HUES48 (cell line): ENCODE measurements at regions not wholly inside any gene's neighbourhood (a gene's known extent, or its start where the extent isn't known, plus 50 kb on each side); places are given as distances from the start of the nearest gene placed in this dataset.

ENCODE experiments used
- H3K27ac ChIP-seq: one replicate; pipeline ENCODE4 v1.7.0; 2013; ENCODE audit warnings: low read depth, low read length, inconsistent platforms
- H3K27me3 ChIP-seq: 2 replicates; pipeline ENCODE4 v1.6.1; 2013; ENCODE audit warnings: mild to moderate bottlenecking, low read length; ENCODE audit not compliant: control insufficient read depth, insufficient read depth
- H3K36me3 ChIP-seq: 2 replicates; pipeline ENCODE4 v1.6.1; 2013; ENCODE audit warnings: low read length; ENCODE audit not compliant: control insufficient read depth, insufficient read depth
- H3K4me1 ChIP-seq: 2 replicates; pipeline ENCODE4 v1.6.1; 2013; ENCODE audit warnings: mild to moderate bottlenecking, low read length; ENCODE audit not compliant: control insufficient read depth, insufficient read depth
- H3K4me3 ChIP-seq: 2 replicates; pipeline ENCODE4 v1.5.1; 2013; ENCODE audit warnings: mild to moderate bottlenecking, low read depth, low read length
- H3K9ac ChIP-seq: 2 replicates; pipeline ENCODE4 v1.6.1; 2013; ENCODE audit warnings: mild to moderate bottlenecking, low read depth, low read length, moderate library complexity
- H3K9me3 ChIP-seq: 2 replicates; pipeline ENCODE4 v1.6.1; 2013; ENCODE audit warnings: low read length; ENCODE audit not compliant: control insufficient read depth, insufficient read depth

GRCh38 chr3:102979682-102980354, 545.0 kb downstream of the ZPLD1 start:
- H3K27ac ChIP-seq = no peak overlapping the region

GRCh38 chr3:102980355-102980696, 545.5 kb downstream of the ZPLD1 start:
- H3K4me3 ChIP-seq = no peak overlapping the region
- H3K36me3 ChIP-seq = no peaks in the 10 kb centered on the region
- no peak overlapping the region for H3K27ac ChIP-seq
- H3K9me3 ChIP-seq = no peaks in the 10 kb centered on the region
- no peaks in the 10 kb centered on the region for H3K4me1 ChIP-seq
- H3K27me3 ChIP-seq = no peaks in the 10 kb centered on the region
- no peak overlapping the region for H3K9ac ChIP-seq

More at GRCh38 chr3:102979682-102980354, 545.0 kb downstream of the ZPLD1 start:
- H3K9ac ChIP-seq = no peak overlapping the region
- no peak overlapping the region for H3K4me3 ChIP-seq
- H3K27me3 ChIP-seq = no peaks in the 10 kb centered on the region
- H3K9me3 ChIP-seq = no peaks in the 10 kb centered on the region
- H3K4me1 ChIP-seq = no peaks in the 10 kb centered on the region
- H3K36me3 ChIP-seq = no peaks in the 10 kb centered on the region

- H3K36me3 ChIP-seq = no peaks in the 10 kb centered on the region
- no peaks in the 10 kb centered on the region for H3K4me1 ChIP-seq
- no peaks in the 10 kb centered on the region; the same call in none of the 2 replicates for H3K9me3 ChIP-seq
- H3K9ac ChIP-seq = no peak overlapping the region
- H3K27ac ChIP-seq = no peak overlapping the region
- H3K4me3 ChIP-seq = no peak overlapping the region
- H3K27me3 ChIP-seq = no peaks in the 10 kb centered on the region
Observed at GRCh38 chr3:103002425-103003176, 567.8 kb downstream of the ZPLD1 start.

- Histone ChIP-seq H3K4me3 (no peak overlapping the region), H3K36me3 (no peaks in the 10 kb centered on the region), H3K9me3 (no peaks in the 10 kb centered on the region; the same call in none of the 2 replicates), H3K9ac (no peak overlapping the region), H3K4me1 (peaks cover 11% of the 10 kb centered on the region), H3K27ac (no peak overlapping the region), H3K27me3 (no peaks in the 10 kb centered on the region; the same call in 1 of the 2 replicates)
Observed at GRCh38 chr3:103006526-103007183, 571.8 kb downstream of the ZPLD1 start.

GRCh38 chr3:103009609-103010008, 574.8 kb downstream of the ZPLD1 start:
- Histone ChIP-seq H3K4me3 (no peak overlapping the region), H3K27ac (no peak overlapping the region), H3K9me3 (no peaks in the 10 kb centered on the region; the same call in none of the 2 replicates), H3K27me3 (no peaks in the 10 kb centered on the region; the same call in 1 of the 2 replicates), H3K9ac (no peak overlapping the region), H3K4me1 (peaks cover 11% of the 10 kb centered on the region), H3K36me3 (no peaks in the 10 kb centered on the region)

- Histone ChIP-seq H3K4me3 (no peak overlapping the region), H3K4me1 (peaks cover 12% of the 10 kb centered on the region), H3K36me3 (no peaks in the 10 kb centered on the region), H3K27me3 (no peaks in the 10 kb centered on the region), H3K9me3 (no peaks in the 10 kb centered on the region), H3K9ac (no peak overlapping the region), H3K27ac (no peak overlapping the region)
Observed at GRCh38 chr3:103025880-103026279, 591.1 kb downstream of the ZPLD1 start.

- no peaks in the 10 kb centered on the region for H3K4me1 ChIP-seq
Observed at GRCh38 chr3:103033841-103034240, 599.0 kb downstream of the ZPLD1 start.

GRCh38 chr3:103047640-103048039, 612.8 kb downstream of the ZPLD1 start:
- H3K36me3 ChIP-seq = no peaks in the 10 kb centered on the region
- no peaks in the 10 kb centered on the region for H3K4me1 ChIP-seq
- no peak overlapping the region for H3K27ac ChIP-seq
- H3K9me3 ChIP-seq = no peaks in the 10 kb centered on the region
- no peaks in the 10 kb centered on the region for H3K27me3 ChIP-seq
- H3K4me3 ChIP-seq = no peak overlapping the region
- no peak overlapping the region for H3K9ac ChIP-seq

More at GRCh38 chr3:103033841-103034240, 599.0 kb downstream of the ZPLD1 start:
- no peak overlapping the region for H3K27ac ChIP-seq
- no peaks in the 10 kb centered on the region for H3K36me3 ChIP-seq
- no peak overlapping the region for H3K9ac ChIP-seq
- no peaks in the 10 kb centered on the region for H3K27me3 ChIP-seq
- no peaks in the 10 kb centered on the region for H3K9me3 ChIP-seq
- H3K4me3 ChIP-seq = no peak overlapping the region

- Histone ChIP-seq H3K4me1 (no peaks in the 10 kb centered on the region), H3K27ac (no peak overlapping the region), H3K27me3 (no peaks in the 10 kb centered on the region), H3K9me3 (no peaks in the 10 kb centered on the region), H3K36me3 (no peaks in the 10 kb centered on the region), H3K9ac (no peak overlapping the region), H3K4me3 (no peak overlapping the region)
Observed at GRCh38 chr3:103048068-103048722, 613.4 kb downstream of the ZPLD1 start.

- H3K9me3 ChIP-seq = no peaks in the 10 kb centered on the region
- H3K4me3 ChIP-seq = no peak overlapping the region
- H3K4me1 ChIP-seq = no peaks in the 10 kb centered on the region
- H3K27ac ChIP-seq = no peak overlapping the region
- no peaks in the 10 kb centered on the region for H3K36me3 ChIP-seq
- H3K27me3 ChIP-seq = no peaks in the 10 kb centered on the region
- H3K9ac ChIP-seq = no peak overlapping the region
Observed at GRCh38 chr3:103052236-103052830, 617.5 kb downstream of the ZPLD1 start.
